ENCODE measurements at regions not wholly inside any gene's neighbourhood (a gene's known extent, or its start where the extent isn't known, plus 50 kb on each side); places are given as distances from the start of the nearest gene placed in this dataset.

- WGBS, 2 donors: 26 to 38% methylated on average over 2 of the region's 2 CpGs
- no peak for FAIRE-seq
Observed at GRCh38 chr1:78779831-78780230, 130.2 kb downstream of the IFI44 start.

DNA sequence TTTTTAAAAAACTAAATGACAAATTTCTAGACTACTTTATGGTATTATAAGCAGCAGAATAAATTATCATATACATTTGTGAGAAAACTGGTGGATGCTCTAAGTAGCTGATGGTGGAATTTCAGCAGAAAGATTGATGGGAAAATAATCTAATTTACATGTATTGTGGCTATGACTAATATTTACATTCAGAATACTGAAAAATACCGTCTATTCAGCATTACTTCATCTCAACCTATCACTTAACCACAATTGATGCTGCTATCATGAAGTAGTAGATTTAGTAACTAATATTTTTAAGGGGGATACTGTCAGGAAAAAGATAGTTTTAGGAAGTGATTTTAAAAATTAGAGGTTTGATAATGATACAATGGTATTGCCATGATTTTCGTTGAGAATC lies 137.9 kb downstream of the IFI44 start:
- H3K27ac ChIP-seq: no peak overlapping the region
- no peak for FAIRE-seq
- no peaks in the 10 kb centered on the region for H3K36me3 ChIP-seq
- no peaks in the 10 kb centered on the region for H3K27me3 ChIP-seq
- TF ChIP-seq, protein P1, sequence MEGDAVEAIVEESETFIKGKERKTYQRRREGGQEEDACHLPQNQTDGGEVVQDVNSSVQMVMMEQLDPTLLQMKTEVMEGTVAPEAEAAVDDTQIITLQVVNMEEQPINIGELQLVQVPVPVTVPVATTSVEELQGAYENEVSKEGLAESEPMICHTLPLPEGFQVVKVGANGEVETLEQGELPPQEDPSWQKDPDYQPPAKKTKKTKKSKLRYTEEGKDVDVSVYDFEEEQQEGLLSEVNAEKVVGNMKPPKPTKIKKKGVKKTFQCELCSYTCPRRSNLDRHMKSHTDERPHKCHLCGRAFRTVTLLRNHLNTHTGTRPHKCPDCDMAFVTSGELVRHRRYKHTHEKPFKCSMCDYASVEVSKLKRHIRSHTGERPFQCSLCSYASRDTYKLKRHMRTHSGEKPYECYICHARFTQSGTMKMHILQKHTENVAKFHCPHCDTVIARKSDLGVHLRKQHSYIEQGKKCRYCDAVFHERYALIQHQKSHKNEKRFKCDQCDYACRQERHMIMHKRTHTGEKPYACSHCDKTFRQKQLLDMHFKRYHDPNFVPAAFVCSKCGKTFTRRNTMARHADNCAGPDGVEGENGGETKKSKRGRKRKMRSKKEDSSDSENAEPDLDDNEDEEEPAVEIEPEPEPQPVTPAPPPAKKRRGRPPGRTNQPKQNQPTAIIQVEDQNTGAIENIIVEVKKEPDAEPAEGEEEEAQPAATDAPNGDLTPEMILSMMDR (IDR thresholded peaks at IDR 0.05): no peak
- no peak for DNase-seq
- ATAC-seq: no peak
- H3K4me3 ChIP-seq: no peak overlapping the region
- H3K9me3 ChIP-seq: no peaks in the 10 kb centered on the region
- WGBS, 2 donors: 19 to 37% methylated on average over 2 of the region's 2 CpGs
- intact Hi-C loops (cut with DNase I): no loop called here
- H3K4me1 ChIP-seq: no peaks in the 10 kb centered on the region

More at GRCh38 chr1:78779831-78780230, 130.2 kb downstream of the IFI44 start:
- Histone ChIP-seq H3K27ac (no peak overlapping the region), H3K36me3 (no peaks in the 10 kb centered on the region), H3K4me1 (no peaks in the 10 kb centered on the region), H3K9me3 (no peaks in the 10 kb centered on the region), H3K4me3 (no peak overlapping the region), H3K27me3 (no peaks in the 10 kb centered on the region)
- TF ChIP-seq, protein P1 (IDR thresholded peaks at IDR 0.05): no peak
- intact Hi-C loops (cut with DNase I): no loop called here
- DNase-seq: no peak
- no peak for ATAC-seq

GRCh38 chr1:78790174-78790573 lies 140.5 kb downstream of the IFI44 start:
- no peak overlapping the region for H3K4me3 ChIP-seq
- WGBS, 2 donors: 53 to 65% methylated on average over 3 of the region's 3 CpGs

GRCh38 chr1:78792756-78793155 lies 143.1 kb downstream of the IFI44 start:
- DNase-seq (no peak), FAIRE-seq (no peak), ATAC-seq (no peak)
- WGBS, 2 donors: 48 to 56% methylated on average over 1 of the region's 1 CpG
- Histone ChIP-seq H3K36me3 (no peaks in the 10 kb centered on the region), H3K4me1 (no peaks in the 10 kb centered on the region), H3K27ac (no peak overlapping the region), H3K27me3 (no peaks in the 10 kb centered on the region), H3K9me3 (no peaks in the 10 kb centered on the region), H3K4me3 (no peak overlapping the region)
- intact Hi-C loops (cut with DNase I): no loop called here
- TF ChIP-seq, protein P1 (IDR thresholded peaks at IDR 0.05): no peak

More at GRCh38 chr1:78790174-78790573, 140.5 kb downstream of the IFI44 start:
- Histone ChIP-seq H3K36me3 (no peaks in the 10 kb centered on the region), H3K27me3 (no peaks in the 10 kb centered on the region), H3K9me3 (no peaks in the 10 kb centered on the region), H3K4me1 (no peaks in the 10 kb centered on the region), H3K27ac (no peak overlapping the region)
- DNase-seq (no peak), FAIRE-seq (no peak), ATAC-seq (no peak)
- TF ChIP-seq, protein P1 (IDR thresholded peaks at IDR 0.05): no peak
- intact Hi-C loops (cut with DNase I): no loop called here

DNA sequence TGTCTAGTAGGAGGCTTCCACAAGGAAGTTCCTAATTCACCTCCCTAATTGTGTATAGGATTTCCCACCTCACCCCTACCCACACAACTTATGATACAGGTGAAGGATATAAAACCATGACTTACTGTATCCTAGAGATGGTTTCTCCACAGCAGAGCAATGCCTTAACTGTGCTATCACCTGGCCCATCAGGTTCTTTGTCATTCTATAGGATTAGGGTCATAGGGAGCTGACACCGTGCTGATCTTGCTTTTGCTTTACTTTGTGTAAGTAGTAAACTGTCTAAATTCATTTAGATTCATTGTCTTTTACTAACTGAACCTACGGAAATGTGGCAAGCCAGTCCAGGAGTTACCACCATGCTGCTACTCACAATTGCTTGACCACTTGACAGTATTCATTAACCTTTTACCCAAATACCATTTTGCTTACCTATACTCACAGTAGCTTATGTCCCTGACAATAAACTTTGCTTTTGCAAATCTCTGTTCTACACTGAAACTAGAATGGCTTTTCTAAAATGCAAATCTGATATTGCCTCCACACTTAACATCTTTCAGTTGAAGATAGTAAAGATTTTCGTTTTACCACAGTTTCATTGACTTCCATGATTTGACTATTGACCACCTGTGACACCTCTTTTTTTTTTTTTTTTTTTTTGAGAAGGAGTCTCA lies 147.6 kb downstream of the IFI44 start:
- no peak for FAIRE-seq
- intact Hi-C loops (cut with DNase I): no loop called here

More for the DNA sequence above, 147.6 kb downstream of the IFI44 start:
- no peaks in the 10 kb centered on the region for H3K27me3 ChIP-seq
- DNase-seq (no peak), ATAC-seq (no peak)
- H3K4me3 ChIP-seq: no peak overlapping the region
- H3K27ac ChIP-seq: no peak overlapping the region
- no peaks in the 10 kb centered on the region for H3K9me3 ChIP-seq
- no peaks in the 10 kb centered on the region for H3K4me1 ChIP-seq
- 37 to 49% methylated on average over 3 of the region's 3 CpGs for WGBS, 2 donors
- no peaks in the 10 kb centered on the region for H3K36me3 ChIP-seq
- TF ChIP-seq, protein P1 (IDR thresholded peaks at IDR 0.05): no peak
